ENCODE measurements at regions not wholly inside any gene's neighbourhood (a gene's known extent, or its start where the extent isn't known, plus 50 kb on each side); places are given as distances from the start of the nearest gene placed in this dataset.

DNA sequence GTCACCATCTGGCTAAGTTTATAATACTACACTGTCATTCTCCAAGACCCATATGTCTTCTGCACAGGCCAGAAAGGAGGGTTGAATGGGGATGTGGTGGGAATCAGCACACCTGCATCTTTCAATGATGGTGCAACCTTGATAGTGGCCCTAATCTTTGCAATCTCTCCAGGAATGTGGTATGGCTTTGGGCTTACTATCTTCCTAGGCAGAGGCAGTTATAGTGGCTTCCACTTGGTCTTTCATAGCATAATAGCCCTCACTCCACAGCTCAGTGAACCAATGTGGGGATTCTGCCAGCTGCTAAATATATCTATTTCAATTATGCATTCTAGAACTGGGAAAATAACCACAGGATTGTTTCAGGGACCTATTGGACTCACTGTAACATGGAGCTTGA lies 61.8 kb upstream of the ATP2B1 start:
- H3K9ac ChIP-seq (ENCODE audit: low read length): no peak overlapping the region
- no peaks in the 10 kb centered on the region for H4K20me1 ChIP-seq (ENCODE audit: insufficient read depth, low read length)
- no peaks in the 10 kb centered on the region for H3K9me2 ChIP-seq (replicated peaks; ENCODE audit: insufficient read depth, low read length)
- H3F3A ChIP-seq (ENCODE audit: insufficient read depth, low read length): no peaks in the 10 kb centered on the region
- no peak overlapping the region for H3K27ac ChIP-seq (ENCODE audit: low read length)
- no peak overlapping the region for H2AFZ ChIP-seq (ENCODE audit: low read length)
- no peaks in the 10 kb centered on the region for H3K79me2 ChIP-seq (ENCODE audit: low read length)
- H3K4me3 ChIP-seq (ENCODE audit: low read length): no peak overlapping the region
- no peaks in the 10 kb centered on the region for H3K27me3 ChIP-seq (replicated peaks; ENCODE audit: insufficient read depth, low read length)
- no peak for DNase-seq
- no peak overlapping the region for H3K4me2 ChIP-seq (ENCODE audit: low read depth, low read length)
- no peak for TF ChIP-seq EZH2 (optimal IDR thresholded peaks at IDR 0.05; ENCODE audit: low read depth, low read length)
- no peak for TF ChIP-seq CTCF (IDR thresholded peaks at IDR 0.05; ENCODE audit: low read length)
- TF ChIP-seq EZH2phosphoT487 (IDR thresholded peaks at IDR 0.05; ENCODE audit: low read length): no peak
- H3K9me3 ChIP-seq (replicated peaks; ENCODE audit: insufficient read depth, low read length): no peaks in the 10 kb centered on the region
- no peaks in the 10 kb centered on the region for H3K36me3 ChIP-seq (replicated peaks; ENCODE audit: insufficient read depth, low read length)
- no peaks in the 10 kb centered on the region for H3K4me1 ChIP-seq (ENCODE audit: low read length)

DNA sequence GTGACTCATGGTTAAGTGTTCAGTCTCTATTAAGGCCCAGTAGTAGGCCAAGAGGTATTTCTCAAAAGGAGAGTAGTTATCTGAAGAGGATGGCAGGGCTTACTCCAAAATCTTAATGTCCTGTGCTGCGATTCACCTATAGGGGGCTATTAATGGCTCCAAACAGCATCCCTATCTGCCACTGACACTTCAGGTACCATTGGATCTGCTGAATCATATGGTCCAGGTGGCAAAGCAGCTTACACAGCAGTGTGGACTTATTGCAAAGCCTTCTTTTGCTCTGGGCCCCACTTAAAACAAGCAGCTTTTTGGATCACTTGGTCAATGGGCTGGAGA lies 60.8 kb upstream of the ATP2B1 start:
- H3K4me2 ChIP-seq (ENCODE audit: low read depth, low read length): no peak overlapping the region
- H3F3A ChIP-seq (ENCODE audit: insufficient read depth, low read length): no peaks in the 10 kb centered on the region
- H3K4me3 ChIP-seq (ENCODE audit: low read length): no peak overlapping the region
- no peaks in the 10 kb centered on the region for H3K36me3 ChIP-seq (replicated peaks; ENCODE audit: insufficient read depth, low read length)
- no peak overlapping the region for H3K27ac ChIP-seq (ENCODE audit: low read length)
- H3K27me3 ChIP-seq (replicated peaks; ENCODE audit: insufficient read depth, low read length): no peaks in the 10 kb centered on the region
- H3K9me2 ChIP-seq (replicated peaks; ENCODE audit: insufficient read depth, low read length): no peaks in the 10 kb centered on the region
- TF ChIP-seq CTCF (IDR thresholded peaks at IDR 0.05; ENCODE audit: low read length) (no peak), EZH2 (optimal IDR thresholded peaks at IDR 0.05; ENCODE audit: low read depth, low read length) (no peak), EZH2phosphoT487 (IDR thresholded peaks at IDR 0.05; ENCODE audit: low read length) (no peak)
- H4K20me1 ChIP-seq (ENCODE audit: insufficient read depth, low read length): no peaks in the 10 kb centered on the region
- no peaks in the 10 kb centered on the region for H3K4me1 ChIP-seq (ENCODE audit: low read length)
- H3K9me3 ChIP-seq (replicated peaks; ENCODE audit: insufficient read depth, low read length): no peaks in the 10 kb centered on the region
- no peak for DNase-seq
- H2AFZ ChIP-seq (ENCODE audit: low read length): no peak overlapping the region
- H3K79me2 ChIP-seq (ENCODE audit: low read length): no peaks in the 10 kb centered on the region
- no peak overlapping the region for H3K9ac ChIP-seq (ENCODE audit: low read length)

- no peak for DNase-seq
- Histone ChIP-seq H3K4me2 (ENCODE audit: low read depth, low read length) (no peak overlapping the region), H3K36me3 (replicated peaks; ENCODE audit: insufficient read depth, low read length) (no peaks in the 10 kb centered on the region), H3K27me3 (replicated peaks; ENCODE audit: insufficient read depth, low read length) (no peaks in the 10 kb centered on the region), H3F3A (ENCODE audit: insufficient read depth, low read length) (no peaks in the 10 kb centered on the region), H3K9ac (ENCODE audit: low read length) (no peak overlapping the region), H3K79me2 (ENCODE audit: low read length) (no peaks in the 10 kb centered on the region), H3K4me3 (ENCODE audit: low read length) (no peak overlapping the region), H3K27ac (ENCODE audit: low read length) (no peak overlapping the region), H3K9me2 (replicated peaks; ENCODE audit: insufficient read depth, low read length) (no peaks in the 10 kb centered on the region), H3K9me3 (replicated peaks; ENCODE audit: insufficient read depth, low read length) (no peaks in the 10 kb centered on the region), H4K20me1 (ENCODE audit: insufficient read depth, low read length) (no peaks in the 10 kb centered on the region), H3K4me1 (ENCODE audit: low read length) (no peaks in the 10 kb centered on the region), H2AFZ (ENCODE audit: low read length) (no peak overlapping the region)
- no peak for TF ChIP-seq EZH2 (optimal IDR thresholded peaks at IDR 0.05; ENCODE audit: low read depth, low read length)
- TF ChIP-seq EZH2phosphoT487 (IDR thresholded peaks at IDR 0.05; ENCODE audit: low read length): no peak
- no peak for TF ChIP-seq CTCF (IDR thresholded peaks at IDR 0.05; ENCODE audit: low read length)
Observed at GRCh38 chr12:89768586-89769482, 60.2 kb upstream of the ATP2B1 start.
